ENCODE measurements at regions not wholly inside any gene's neighbourhood (a gene's known extent, or its start where the extent isn't known, plus 50 kb on each side); places are given as distances from the start of the nearest gene placed in this dataset.

GRCh38 chr6:14661691-14662090 lies 544.1 kb downstream of the CD83 start:
- POLR2A ChIA-PET (ENCODE audit: unreplicated experiment), result no interaction called here

DNA sequence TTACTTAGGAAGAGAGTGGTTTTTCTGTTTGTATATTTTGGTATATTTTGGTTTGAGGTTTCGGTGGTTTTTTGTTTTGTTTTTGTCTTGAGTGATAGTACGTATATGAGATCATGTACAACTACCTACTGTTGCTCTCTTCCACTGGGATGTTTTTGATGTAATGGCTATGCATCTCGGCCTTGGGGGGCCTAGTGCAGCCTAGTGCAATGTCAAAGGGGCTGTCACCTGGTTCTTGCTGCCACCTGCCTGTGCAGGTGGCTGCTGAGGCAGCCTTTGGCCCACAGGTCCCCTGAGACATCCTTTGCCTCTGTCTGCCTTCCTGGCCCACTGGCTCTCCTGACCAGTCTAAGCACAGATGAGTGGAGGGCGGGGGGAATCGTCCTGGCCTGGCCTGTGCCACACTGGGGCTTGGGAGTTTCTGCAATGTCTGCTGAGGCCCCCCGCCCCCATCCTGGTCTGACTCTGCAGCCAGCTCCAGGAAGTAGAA lies 546.6 kb downstream of the CD83 start:
- H4K20me1 ChIP-seq (ENCODE audit: insufficient read depth), result no peaks in the 10 kb centered on the region
- H3K9me3 ChIP-seq (ENCODE audit: insufficient read depth, low read depth), result no peaks in the 10 kb centered on the region
- peaks cover 46% of the 10 kb centered on the region for H3K4me1 ChIP-seq (replicated peaks; ENCODE audit: insufficient read depth)
- intact Hi-C loops (cut with micrococcal nuclease; ENCODE audit: unreplicated experiment), result no loop called here
- no peaks in the 10 kb centered on the region for H3K79me2 ChIP-seq (ENCODE audit: low read depth)
- POLR2A ChIA-PET (ENCODE audit: unreplicated experiment), result no interaction called here
- DNase-seq, result no peak
- CTCF ChIA-PET, result no interaction called here
- no peak overlapping the region for H2AFZ ChIP-seq
- TF ChIP-seq, protein P1, sequence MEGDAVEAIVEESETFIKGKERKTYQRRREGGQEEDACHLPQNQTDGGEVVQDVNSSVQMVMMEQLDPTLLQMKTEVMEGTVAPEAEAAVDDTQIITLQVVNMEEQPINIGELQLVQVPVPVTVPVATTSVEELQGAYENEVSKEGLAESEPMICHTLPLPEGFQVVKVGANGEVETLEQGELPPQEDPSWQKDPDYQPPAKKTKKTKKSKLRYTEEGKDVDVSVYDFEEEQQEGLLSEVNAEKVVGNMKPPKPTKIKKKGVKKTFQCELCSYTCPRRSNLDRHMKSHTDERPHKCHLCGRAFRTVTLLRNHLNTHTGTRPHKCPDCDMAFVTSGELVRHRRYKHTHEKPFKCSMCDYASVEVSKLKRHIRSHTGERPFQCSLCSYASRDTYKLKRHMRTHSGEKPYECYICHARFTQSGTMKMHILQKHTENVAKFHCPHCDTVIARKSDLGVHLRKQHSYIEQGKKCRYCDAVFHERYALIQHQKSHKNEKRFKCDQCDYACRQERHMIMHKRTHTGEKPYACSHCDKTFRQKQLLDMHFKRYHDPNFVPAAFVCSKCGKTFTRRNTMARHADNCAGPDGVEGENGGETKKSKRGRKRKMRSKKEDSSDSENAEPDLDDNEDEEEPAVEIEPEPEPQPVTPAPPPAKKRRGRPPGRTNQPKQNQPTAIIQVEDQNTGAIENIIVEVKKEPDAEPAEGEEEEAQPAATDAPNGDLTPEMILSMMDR (conservative IDR thresholded peaks at IDR 0.05), result no peak
- TF ChIP-seq EZH2 (IDR thresholded peaks at IDR 0.05; ENCODE audit: low read depth), result no peak
- no TSS peak for BruUV-seq (replicated peaks)
- no peaks in the 10 kb centered on the region for H3K9me2 ChIP-seq (ENCODE audit: insufficient read depth)
- peaks cover 25% of the 10 kb centered on the region; the same call in 1 of the 2 replicates for H3F3A ChIP-seq (ENCODE audit: insufficient read depth, low read depth)
- peak overlapping the region; percentile 26 for H3K4me2 ChIP-seq
- H3K36me3 ChIP-seq (ENCODE audit: low read depth), result no peaks in the 10 kb centered on the region
- no peaks in the 10 kb centered on the region for H3K27me3 ChIP-seq (ENCODE audit: insufficient read depth, low read depth)
- no peak overlapping the region for H3K4me3 ChIP-seq
- H3K27ac ChIP-seq, result peak overlapping the region; percentile 82

More at GRCh38 chr6:14661691-14662090, 544.1 kb downstream of the CD83 start:
- no peaks in the 10 kb centered on the region for H3K9me3 ChIP-seq (ENCODE audit: insufficient read depth, low read depth)
- H3K79me2 ChIP-seq (ENCODE audit: low read depth), result no peaks in the 10 kb centered on the region
- H3K4me2 ChIP-seq, result no peak overlapping the region
- CTCF ChIA-PET, result no interaction called here
- no peaks in the 10 kb centered on the region for H3K27me3 ChIP-seq (ENCODE audit: insufficient read depth, low read depth)
- TF ChIP-seq, protein P1 (conservative IDR thresholded peaks at IDR 0.05), result no peak
- TF ChIP-seq EZH2 (IDR thresholded peaks at IDR 0.05; ENCODE audit: low read depth), result no peak
- no peak for DNase-seq
- H3K4me3 ChIP-seq, result no peak overlapping the region
- intact Hi-C loops (cut with micrococcal nuclease; ENCODE audit: unreplicated experiment), result no loop called here
- peaks cover 25% of the 10 kb centered on the region; the same call in 1 of the 2 replicates for H3F3A ChIP-seq (ENCODE audit: insufficient read depth, low read depth)
- H3K4me1 ChIP-seq (replicated peaks; ENCODE audit: insufficient read depth), result peaks cover 52% of the 10 kb centered on the region
- H4K20me1 ChIP-seq (ENCODE audit: insufficient read depth), result no peaks in the 10 kb centered on the region
- BruUV-seq (replicated peaks), result no TSS peak
- H3K9me2 ChIP-seq (ENCODE audit: insufficient read depth), result no peaks in the 10 kb centered on the region
- no peaks in the 10 kb centered on the region for H3K36me3 ChIP-seq (ENCODE audit: low read depth)
- no peak overlapping the region for H2AFZ ChIP-seq
- H3K27ac ChIP-seq, result no peak overlapping the region

- no TSS peak for BruUV-seq (replicated peaks)
- Histone ChIP-seq H2AFZ (no peak overlapping the region), H3K4me1 (replicated peaks; ENCODE audit: insufficient read depth) (peaks cover 42% of the 10 kb centered on the region), H3K4me2 (peak overlapping the region; percentile 26), H3K79me2 (ENCODE audit: low read depth) (no peaks in the 10 kb centered on the region), H3K27ac (peak overlapping the region; percentile 82), H3K9me3 (ENCODE audit: insufficient read depth, low read depth) (no peaks in the 10 kb centered on the region), H3F3A (ENCODE audit: insufficient read depth, low read depth) (peaks cover 25% of the 10 kb centered on the region; the same call in 1 of the 2 replicates), H3K9me2 (ENCODE audit: insufficient read depth) (no peaks in the 10 kb centered on the region), H3K4me3 (no peak overlapping the region), H4K20me1 (ENCODE audit: insufficient read depth) (no peaks in the 10 kb centered on the region), H3K27me3 (ENCODE audit: insufficient read depth, low read depth) (no peaks in the 10 kb centered on the region), H3K36me3 (ENCODE audit: low read depth) (no peaks in the 10 kb centered on the region)
- POLR2A ChIA-PET (ENCODE audit: unreplicated experiment), result no interaction called here
- intact Hi-C loops (cut with micrococcal nuclease; ENCODE audit: unreplicated experiment), result no loop called here
- DNase-seq, result peak; percentile 66 to 69
- no peak for TF ChIP-seq EZH2 (IDR thresholded peaks at IDR 0.05; ENCODE audit: low read depth)
- TF ChIP-seq, protein P1 (conservative IDR thresholded peaks at IDR 0.05), result no peak
- CTCF ChIA-PET, result no interaction called here
These were observed 547.2 kb downstream of the CD83 start for GRCh38 chr6:14664621-14665315.
